ENCODE measurements at regions not wholly inside any gene's neighbourhood (a gene's known extent, or its start where the extent isn't known, plus 50 kb on each side); places are given as distances from the start of the nearest gene placed in this dataset.

- H3K9me3 ChIP-seq (ENCODE audit: control insufficient read depth, low read length, poor library complexity, severe bottlenecking) = no peaks in the 10 kb centered on the region
- Mint-ChIP-seq H3K27ac (no peak overlapping the region), H3K4me3 (no peak overlapping the region), H3K27me3 (peaks cover 11% of the 10 kb centered on the region), H3K36me3 (ENCODE audit: low read depth) (peaks cover 2% of the 10 kb centered on the region), H3K4me1 (no peaks in the 10 kb centered on the region)
- ATAC-seq (no peak), DNase-seq (no peak)
These were observed 349.1 kb upstream of the TPK1 start for GRCh38 chr7:145184956-145185355.

- H3K36me3 Mint-ChIP-seq (ENCODE audit: low read depth) = peaks cover 2% of the 10 kb centered on the region
- ATAC-seq (no peak), DNase-seq (no peak)
- H3K4me3 Mint-ChIP-seq = no peak overlapping the region
- peaks cover 11% of the 10 kb centered on the region for H3K27me3 Mint-ChIP-seq
- no peaks in the 10 kb centered on the region for H3K4me1 Mint-ChIP-seq
- no peaks in the 10 kb centered on the region for H3K9me3 ChIP-seq (ENCODE audit: control insufficient read depth, low read length, poor library complexity, severe bottlenecking)
- H3K27ac Mint-ChIP-seq = no peak overlapping the region
These were observed 347.2 kb upstream of the TPK1 start for GRCh38 chr7:145183069-145183468.

- DNase-seq (no peak), ATAC-seq (no peak)
- no peaks in the 10 kb centered on the region for H3K36me3 Mint-ChIP-seq (ENCODE audit: low read depth)
- no peaks in the 10 kb centered on the region for H3K4me1 Mint-ChIP-seq
- no peak overlapping the region for H3K27ac Mint-ChIP-seq
- no peak overlapping the region for H3K4me3 Mint-ChIP-seq
- H3K27me3 Mint-ChIP-seq = peaks cover 12% of the 10 kb centered on the region
- no peaks in the 10 kb centered on the region for H3K9me3 ChIP-seq (ENCODE audit: control insufficient read depth, low read length, poor library complexity, severe bottlenecking)
These were observed 339.5 kb upstream of the TPK1 start for GRCh38 chr7:145175366-145175765.

- H3K9me3 ChIP-seq (ENCODE audit: control insufficient read depth, low read length, poor library complexity, severe bottlenecking) = no peaks in the 10 kb centered on the region
- DNase-seq (no peak), ATAC-seq (no peak)
- Mint-ChIP-seq H3K36me3 (ENCODE audit: low read depth) (no peaks in the 10 kb centered on the region), H3K27me3 (peaks cover 23% of the 10 kb centered on the region), H3K4me3 (no peak overlapping the region), H3K4me1 (no peaks in the 10 kb centered on the region), H3K27ac (no peak overlapping the region)
These were observed 334.1 kb upstream of the TPK1 start for GRCh38 chr7:145169908-145170307.

GRCh38 chr7:145168879-145169278 lies 333.0 kb upstream of the TPK1 start:
- Mint-ChIP-seq H3K4me1 (no peaks in the 10 kb centered on the region), H3K27me3 (peaks cover 23% of the 10 kb centered on the region), H3K4me3 (no peak overlapping the region), H3K27ac (no peak overlapping the region), H3K36me3 (ENCODE audit: low read depth) (no peaks in the 10 kb centered on the region)
- no peaks in the 10 kb centered on the region for H3K9me3 ChIP-seq (ENCODE audit: control insufficient read depth, low read length, poor library complexity, severe bottlenecking)
- DNase-seq = no peak
- no peak for ATAC-seq

- no peak overlapping the region for H3K27ac Mint-ChIP-seq
These were observed 332.6 kb upstream of the TPK1 start for GRCh38 chr7:145168427-145168826.

GRCh38 chr7:145156834-145157233 lies 321.0 kb upstream of the TPK1 start:
- Mint-ChIP-seq H3K4me3 (no peak overlapping the region), H3K4me1 (no peaks in the 10 kb centered on the region)
- no peak for DNase-seq

More at GRCh38 chr7:145168427-145168826, 332.6 kb upstream of the TPK1 start:
- Mint-ChIP-seq H3K4me3 (no peak overlapping the region), H3K4me1 (no peaks in the 10 kb centered on the region), H3K27me3 (peaks cover 23% of the 10 kb centered on the region), H3K36me3 (ENCODE audit: low read depth) (no peaks in the 10 kb centered on the region)
- no peak for DNase-seq
- H3K9me3 ChIP-seq (ENCODE audit: control insufficient read depth, low read length, poor library complexity, severe bottlenecking) = no peaks in the 10 kb centered on the region
- no peak for ATAC-seq

GRCh38 chr7:145152589-145152988 lies 316.7 kb upstream of the TPK1 start:
- peaks cover 2% of the 10 kb centered on the region for H3K36me3 Mint-ChIP-seq (ENCODE audit: low read depth)
- H3K4me3 Mint-ChIP-seq = no peak overlapping the region
- no peak overlapping the region for H3K27ac Mint-ChIP-seq

More at GRCh38 chr7:145156834-145157233, 321.0 kb upstream of the TPK1 start:
- H3K9me3 ChIP-seq (ENCODE audit: control insufficient read depth, low read length, poor library complexity, severe bottlenecking) = no peaks in the 10 kb centered on the region
- H3K27me3 Mint-ChIP-seq = peaks cover 13% of the 10 kb centered on the region
- ATAC-seq = no peak
- no peaks in the 10 kb centered on the region for H3K36me3 Mint-ChIP-seq (ENCODE audit: low read depth)
- H3K27ac Mint-ChIP-seq = no peak overlapping the region

GRCh38 chr7:145151676-145152075 lies 315.8 kb upstream of the TPK1 start:
- Mint-ChIP-seq H3K4me1 (no peaks in the 10 kb centered on the region), H3K27ac (no peak overlapping the region), H3K4me3 (no peak overlapping the region), H3K27me3 (peaks cover 32% of the 10 kb centered on the region), H3K36me3 (ENCODE audit: low read depth) (peaks cover 2% of the 10 kb centered on the region)
- H3K9me3 ChIP-seq (ENCODE audit: control insufficient read depth, low read length, poor library complexity, severe bottlenecking) = no peaks in the 10 kb centered on the region
- DNase-seq = no peak
- no peak for ATAC-seq

More at GRCh38 chr7:145152589-145152988, 316.7 kb upstream of the TPK1 start:
- Mint-ChIP-seq H3K4me1 (no peaks in the 10 kb centered on the region), H3K27me3 (peaks cover 32% of the 10 kb centered on the region)
- no peaks in the 10 kb centered on the region for H3K9me3 ChIP-seq (ENCODE audit: control insufficient read depth, low read length, poor library complexity, severe bottlenecking)
- ATAC-seq (no peak), DNase-seq (no peak)

GRCh38 chr7:145147865-145148264 lies 312.0 kb upstream of the TPK1 start:
- H3K4me1 Mint-ChIP-seq = no peaks in the 10 kb centered on the region
- H3K36me3 Mint-ChIP-seq (ENCODE audit: low read depth) = peaks cover 2% of the 10 kb centered on the region
- no peak overlapping the region for H3K4me3 Mint-ChIP-seq
- no peak for ATAC-seq
- no peak overlapping the region for H3K27ac Mint-ChIP-seq
- no peak for DNase-seq
- peaks cover 27% of the 10 kb centered on the region for H3K27me3 Mint-ChIP-seq
- no peaks in the 10 kb centered on the region for H3K9me3 ChIP-seq (ENCODE audit: control insufficient read depth, low read length, poor library complexity, severe bottlenecking)

- Mint-ChIP-seq H3K4me3 (no peak overlapping the region), H3K36me3 (ENCODE audit: low read depth) (no peaks in the 10 kb centered on the region), H3K27me3 (peaks cover 10% of the 10 kb centered on the region), H3K27ac (no peak overlapping the region), H3K4me1 (no peaks in the 10 kb centered on the region)
- DNase-seq (no peak), ATAC-seq (no peak)
- no peaks in the 10 kb centered on the region for H3K9me3 ChIP-seq (ENCODE audit: control insufficient read depth, low read length, poor library complexity, severe bottlenecking)
These were observed 307.8 kb upstream of the TPK1 start for GRCh38 chr7:145143685-145144084.

- DNase-seq (no peak), ATAC-seq (no peak)
- no peak overlapping the region for H3K4me3 Mint-ChIP-seq
- no peaks in the 10 kb centered on the region for H3K9me3 ChIP-seq (ENCODE audit: control insufficient read depth, low read length, poor library complexity, severe bottlenecking)
- no peak overlapping the region for H3K27ac Mint-ChIP-seq
- no peaks in the 10 kb centered on the region for H3K36me3 Mint-ChIP-seq (ENCODE audit: low read depth)
- peaks cover 12% of the 10 kb centered on the region for H3K27me3 Mint-ChIP-seq
- H3K4me1 Mint-ChIP-seq = no peaks in the 10 kb centered on the region
These were observed 298.5 kb upstream of the TPK1 start for GRCh38 chr7:145134377-145134776.

- no peaks in the 10 kb centered on the region for H3K9me3 ChIP-seq (ENCODE audit: control insufficient read depth, low read length, poor library complexity, severe bottlenecking)
- H3K4me3 Mint-ChIP-seq = no peak overlapping the region
- H3K36me3 Mint-ChIP-seq (ENCODE audit: low read depth) = no peaks in the 10 kb centered on the region
- no peaks in the 10 kb centered on the region for H3K27me3 Mint-ChIP-seq
- no peak overlapping the region for H3K27ac Mint-ChIP-seq
- ATAC-seq (no peak), DNase-seq (no peak)
- H3K4me1 Mint-ChIP-seq = no peaks in the 10 kb centered on the region
These were observed 287.6 kb upstream of the TPK1 start for GRCh38 chr7:145123502-145123901.

GRCh38 chr7:145106001-145106400 lies 270.1 kb upstream of the TPK1 start:
- no peak for DNase-seq
- peaks cover 22% of the 10 kb centered on the region for H3K27me3 Mint-ChIP-seq
- H3K4me1 Mint-ChIP-seq = no peaks in the 10 kb centered on the region
- no peaks in the 10 kb centered on the region for H3K36me3 Mint-ChIP-seq (ENCODE audit: low read depth)
- no peak overlapping the region for H3K4me3 Mint-ChIP-seq
- no peak for ATAC-seq
- H3K9me3 ChIP-seq (ENCODE audit: control insufficient read depth, low read length, poor library complexity, severe bottlenecking) = no peaks in the 10 kb centered on the region
- no peak overlapping the region for H3K27ac Mint-ChIP-seq
